GM10266 (cell line): ENCODE measurements at regions not wholly inside any gene's neighbourhood (a gene's known extent, or its start where the extent isn't known, plus 50 kb on each side); places are given as distances from the start of the nearest gene placed in this dataset.

Source experiments
- DNase-seq: peaks from one replicate; pipeline ENCODE4 v3.0.0; 2012; ENCODE audit errors: extremely low spot score
- TF ChIP-seq, protein P1 (sequence below): IDR thresholded peaks from 2 replicates; pipeline ENCODE4 v1.5.1; 2012; ENCODE audit warnings: mild to moderate bottlenecking, low read depth; ENCODE audit not compliant: control insufficient read depth, insufficient read depth; ENCODE audit errors: missing control alignments

- TF ChIP-seq, protein P1, sequence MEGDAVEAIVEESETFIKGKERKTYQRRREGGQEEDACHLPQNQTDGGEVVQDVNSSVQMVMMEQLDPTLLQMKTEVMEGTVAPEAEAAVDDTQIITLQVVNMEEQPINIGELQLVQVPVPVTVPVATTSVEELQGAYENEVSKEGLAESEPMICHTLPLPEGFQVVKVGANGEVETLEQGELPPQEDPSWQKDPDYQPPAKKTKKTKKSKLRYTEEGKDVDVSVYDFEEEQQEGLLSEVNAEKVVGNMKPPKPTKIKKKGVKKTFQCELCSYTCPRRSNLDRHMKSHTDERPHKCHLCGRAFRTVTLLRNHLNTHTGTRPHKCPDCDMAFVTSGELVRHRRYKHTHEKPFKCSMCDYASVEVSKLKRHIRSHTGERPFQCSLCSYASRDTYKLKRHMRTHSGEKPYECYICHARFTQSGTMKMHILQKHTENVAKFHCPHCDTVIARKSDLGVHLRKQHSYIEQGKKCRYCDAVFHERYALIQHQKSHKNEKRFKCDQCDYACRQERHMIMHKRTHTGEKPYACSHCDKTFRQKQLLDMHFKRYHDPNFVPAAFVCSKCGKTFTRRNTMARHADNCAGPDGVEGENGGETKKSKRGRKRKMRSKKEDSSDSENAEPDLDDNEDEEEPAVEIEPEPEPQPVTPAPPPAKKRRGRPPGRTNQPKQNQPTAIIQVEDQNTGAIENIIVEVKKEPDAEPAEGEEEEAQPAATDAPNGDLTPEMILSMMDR = no peak
- no peak for DNase-seq
Observed at GRCh38 chr15:31786360-31786759, 244.0 kb upstream of the CHRNA7 start.

GRCh38 chr15:31788104-31788503, 242.2 kb upstream of the CHRNA7 start:
- no peak for DNase-seq
- TF ChIP-seq, protein P1 = no peak

DNA sequence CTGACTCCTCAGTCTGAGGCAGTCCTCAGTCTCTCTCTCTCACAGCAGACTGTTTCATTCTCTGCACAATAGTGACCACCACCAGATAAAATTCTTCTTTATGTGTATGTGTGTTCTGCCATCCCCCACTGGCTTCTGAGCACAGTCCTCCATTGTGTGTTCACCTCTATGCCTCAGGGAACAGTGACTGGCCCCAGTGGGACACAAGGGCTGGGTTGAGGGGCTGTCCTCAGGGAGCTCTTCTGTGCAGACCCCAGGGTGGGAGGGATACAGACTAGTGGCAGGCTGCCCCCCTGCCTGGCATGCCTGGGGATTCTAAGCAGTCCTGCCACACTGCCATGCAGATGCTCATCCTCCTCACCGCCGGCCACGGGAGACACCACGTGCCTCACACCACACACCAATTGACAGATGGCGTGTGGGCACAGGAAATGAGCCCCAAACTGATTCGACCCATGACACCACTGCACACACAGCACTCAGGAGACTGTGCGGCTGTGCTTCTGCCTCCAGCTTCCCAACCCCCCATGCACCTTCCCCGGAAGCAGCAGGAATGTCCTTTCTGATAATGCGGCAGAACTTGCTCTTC, 237.6 kb upstream of the CHRNA7 start:
- TF ChIP-seq, protein P1 = no peak
- DNase-seq = no peak

DNA sequence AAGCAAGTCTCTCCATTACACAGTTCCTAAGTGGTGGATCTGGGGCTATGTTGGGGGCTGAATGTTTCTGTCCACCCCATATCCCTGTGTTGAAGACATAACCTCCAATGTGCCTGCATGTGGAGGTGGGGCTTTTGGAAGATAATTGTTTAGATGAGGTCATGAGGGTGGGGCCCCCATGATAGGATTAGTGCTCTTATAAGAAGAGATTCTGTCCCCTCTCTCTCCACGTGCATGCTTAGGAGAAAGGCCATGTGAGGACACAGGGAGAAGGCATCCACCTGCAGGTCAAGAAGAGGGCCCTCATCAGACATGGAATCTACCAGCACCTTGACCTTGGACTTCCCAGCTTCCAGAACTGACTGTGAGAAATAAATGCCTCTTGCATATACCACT, 231.0 kb upstream of the CHRNA7 start:
- TF ChIP-seq, protein P1 = no peak

GRCh38 chr15:31799715-31800321, 230.5 kb upstream of the CHRNA7 start:
- TF ChIP-seq, protein P1 = no peak
- DNase-seq = peak; percentile 34

More for the DNA sequence above, 231.0 kb upstream of the CHRNA7 start:
- no peak for DNase-seq

GRCh38 chr15:31801152-31801551, 229.2 kb upstream of the CHRNA7 start:
- TF ChIP-seq, protein P1 = no peak

GRCh38 chr15:31802761-31803160, 227.6 kb upstream of the CHRNA7 start:
- TF ChIP-seq, protein P1 = no peak
- DNase-seq = no peak

More at GRCh38 chr15:31801152-31801551, 229.2 kb upstream of the CHRNA7 start:
- no peak for DNase-seq
